SK-N-MC (cell line): ENCODE measurements at regions not wholly inside any gene's neighbourhood (a gene's known extent, or its start where the extent isn't known, plus 50 kb on each side); places are given as distances from the start of the nearest gene placed in this dataset.

Experiments
- EZH2 ChIP-seq: fragments of 200-600 bp; sonication (generic); IDR thresholded peaks from one replicate; pipeline ENCODE4 v1.6.1; 2017; ENCODE audit warnings: antibody characterized with exemption
- POLR2AphosphoS5 ChIP-seq: IDR thresholded peaks from 2 replicates; pipeline ENCODE4 v1.6.1; 2012; ENCODE audit warnings: mild to moderate bottlenecking, low read depth, low read length, borderline replicate concordance

DNA sequence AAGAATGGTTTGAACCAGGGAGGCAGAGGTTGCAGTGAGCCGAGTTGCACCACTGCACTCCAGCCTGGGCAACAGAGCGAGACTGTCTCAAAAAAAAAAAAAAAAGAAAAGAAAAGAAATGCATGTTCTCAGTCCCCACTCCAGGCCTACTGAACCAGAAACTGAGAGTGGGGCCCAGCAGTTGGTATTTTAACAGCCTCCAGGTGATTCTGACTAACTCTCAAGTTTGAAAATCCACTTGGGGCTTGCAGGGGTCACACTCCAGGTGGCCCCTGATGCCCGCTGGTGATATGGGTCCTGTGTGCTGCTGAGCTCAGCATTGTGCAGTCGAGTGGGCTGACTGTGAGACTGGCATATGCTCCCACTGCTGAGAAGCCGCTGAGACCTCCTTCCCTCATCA, 133.7 kb upstream of the C2CD4B start:
- no peak for TF ChIP-seq POLR2AphosphoS5
- TF ChIP-seq EZH2 = no peak
